ENCODE measurements at regions not wholly inside any gene's neighbourhood (a gene's known extent, or its start where the extent isn't known, plus 50 kb on each side); places are given as distances from the start of the nearest gene placed in this dataset.

DNA sequence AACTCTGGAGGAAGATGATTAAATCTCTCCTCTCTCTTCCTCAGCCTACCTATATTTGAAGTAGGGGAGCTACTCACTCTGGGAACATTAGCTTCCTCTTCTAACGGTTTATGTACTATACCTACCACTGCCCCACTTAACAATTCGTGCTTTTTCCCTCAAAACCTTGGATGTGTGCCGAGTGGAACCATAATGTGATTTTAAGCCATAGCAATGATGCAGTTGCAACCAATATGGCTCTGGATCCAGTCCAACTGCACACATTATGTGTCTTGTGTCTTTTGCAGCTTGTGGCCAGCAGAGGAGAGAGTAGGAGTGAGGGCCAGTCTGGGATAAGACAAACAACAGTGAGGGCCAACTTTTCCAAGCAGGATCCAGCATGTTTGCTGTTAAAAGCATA, 170.7 kb downstream of the GATA3 start:
- Mint-ChIP-seq H3K4me1 (ENCODE audit: low read depth) (no peaks in the 10 kb centered on the region), H3K27ac (no peak overlapping the region), H3K9me3 (ENCODE audit: low read depth) (no peaks in the 10 kb centered on the region), H3K4me3 (ENCODE audit: low read depth) (no peak overlapping the region), H3K27me3 (peaks cover 71% of the 10 kb centered on the region), H3K36me3 (ENCODE audit: insufficient read depth) (no peaks in the 10 kb centered on the region)
- DNase-seq (ENCODE audit: low spot score, unreplicated experiment) = no peak
- TF ChIP-seq, protein P1, sequence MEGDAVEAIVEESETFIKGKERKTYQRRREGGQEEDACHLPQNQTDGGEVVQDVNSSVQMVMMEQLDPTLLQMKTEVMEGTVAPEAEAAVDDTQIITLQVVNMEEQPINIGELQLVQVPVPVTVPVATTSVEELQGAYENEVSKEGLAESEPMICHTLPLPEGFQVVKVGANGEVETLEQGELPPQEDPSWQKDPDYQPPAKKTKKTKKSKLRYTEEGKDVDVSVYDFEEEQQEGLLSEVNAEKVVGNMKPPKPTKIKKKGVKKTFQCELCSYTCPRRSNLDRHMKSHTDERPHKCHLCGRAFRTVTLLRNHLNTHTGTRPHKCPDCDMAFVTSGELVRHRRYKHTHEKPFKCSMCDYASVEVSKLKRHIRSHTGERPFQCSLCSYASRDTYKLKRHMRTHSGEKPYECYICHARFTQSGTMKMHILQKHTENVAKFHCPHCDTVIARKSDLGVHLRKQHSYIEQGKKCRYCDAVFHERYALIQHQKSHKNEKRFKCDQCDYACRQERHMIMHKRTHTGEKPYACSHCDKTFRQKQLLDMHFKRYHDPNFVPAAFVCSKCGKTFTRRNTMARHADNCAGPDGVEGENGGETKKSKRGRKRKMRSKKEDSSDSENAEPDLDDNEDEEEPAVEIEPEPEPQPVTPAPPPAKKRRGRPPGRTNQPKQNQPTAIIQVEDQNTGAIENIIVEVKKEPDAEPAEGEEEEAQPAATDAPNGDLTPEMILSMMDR (IDR thresholded peaks at IDR 0.05; ENCODE audit: unreplicated experiment) = no peak

DNA sequence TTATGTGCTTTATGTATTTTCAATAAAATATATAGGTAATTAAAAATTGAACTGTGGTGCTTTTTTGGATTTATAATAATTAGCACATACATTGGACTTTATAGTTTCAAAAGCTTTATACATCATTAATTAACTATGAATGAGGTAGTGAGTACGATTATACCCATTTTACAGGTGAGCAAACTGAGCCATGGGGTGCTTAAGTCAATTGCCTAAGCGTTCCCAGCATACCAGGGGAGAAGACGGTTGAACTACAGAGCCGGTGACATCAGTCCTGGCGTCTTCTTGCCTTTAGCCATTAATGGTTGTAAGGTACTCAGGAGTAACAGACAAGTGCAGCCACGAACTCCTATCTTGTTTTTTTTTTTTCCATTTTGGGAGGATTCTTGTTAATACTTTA, 172.8 kb downstream of the GATA3 start:
- no peak overlapping the region for H3K27ac Mint-ChIP-seq
- H3K36me3 Mint-ChIP-seq (ENCODE audit: insufficient read depth) = no peaks in the 10 kb centered on the region
- H3K27me3 Mint-ChIP-seq = peaks cover 75% of the 10 kb centered on the region
- TF ChIP-seq, protein P1 (IDR thresholded peaks at IDR 0.05; ENCODE audit: unreplicated experiment) = no peak
- H3K4me1 Mint-ChIP-seq (ENCODE audit: low read depth) = no peaks in the 10 kb centered on the region
- no peak overlapping the region for H3K4me3 Mint-ChIP-seq (ENCODE audit: low read depth)
- H3K9me3 Mint-ChIP-seq (ENCODE audit: low read depth) = no peaks in the 10 kb centered on the region
- DNase-seq (ENCODE audit: low spot score, unreplicated experiment) = no peak

DNA sequence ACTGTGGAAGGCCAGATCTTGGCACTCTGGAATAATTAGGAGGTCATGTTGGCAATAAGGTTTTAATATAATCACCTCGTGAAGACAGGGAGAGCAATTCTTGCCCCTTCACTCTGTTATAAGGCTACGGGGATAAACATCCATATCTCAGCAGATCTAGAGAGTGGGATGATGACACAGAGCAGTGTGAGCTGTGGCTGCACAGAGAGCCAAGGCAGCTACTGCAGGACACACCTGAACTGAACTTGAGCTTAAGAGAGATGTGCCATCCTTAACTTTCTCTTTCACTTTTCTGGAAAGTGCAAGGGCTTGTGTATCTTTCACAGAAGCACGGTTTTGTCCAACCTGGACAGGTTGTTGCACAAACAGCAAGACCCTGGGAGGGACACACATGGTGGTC, 174.7 kb downstream of the GATA3 start:
- H3K27me3 Mint-ChIP-seq = peaks cover 69% of the 10 kb centered on the region
- H3K4me3 Mint-ChIP-seq (ENCODE audit: low read depth) = no peak overlapping the region

DNA sequence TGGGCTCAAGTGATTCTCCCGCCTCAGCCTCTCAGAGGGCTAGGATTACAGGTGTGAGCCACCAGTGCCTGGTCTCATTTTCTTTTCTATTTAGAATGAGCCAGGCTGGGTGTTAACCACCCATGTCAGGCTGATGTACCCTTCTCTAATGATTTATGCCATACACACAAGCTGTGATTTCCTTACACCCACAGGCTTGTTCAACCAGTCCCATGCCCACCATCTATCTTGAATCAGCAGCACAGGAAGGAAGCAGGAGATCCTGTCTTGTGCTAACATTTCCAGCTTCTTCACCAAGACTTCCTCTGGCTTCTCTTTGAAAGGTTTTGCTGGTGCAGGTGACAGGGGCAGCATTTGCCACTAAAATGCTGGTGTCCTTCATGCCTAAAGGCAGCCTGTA, 176.4 kb downstream of the GATA3 start:
- TF ChIP-seq, protein P1 (IDR thresholded peaks at IDR 0.05; ENCODE audit: unreplicated experiment) = no peak
- Mint-ChIP-seq H3K4me3 (ENCODE audit: low read depth) (no peak overlapping the region), H3K27me3 (peaks cover 62% of the 10 kb centered on the region), H3K4me1 (ENCODE audit: low read depth) (no peaks in the 10 kb centered on the region), H3K36me3 (ENCODE audit: insufficient read depth) (no peaks in the 10 kb centered on the region), H3K9me3 (ENCODE audit: low read depth) (no peaks in the 10 kb centered on the region), H3K27ac (no peak overlapping the region)
- DNase-seq (ENCODE audit: low spot score, unreplicated experiment) = no peak

More for the DNA sequence above, 174.7 kb downstream of the GATA3 start:
- Mint-ChIP-seq H3K9me3 (ENCODE audit: low read depth) (no peaks in the 10 kb centered on the region), H3K4me1 (ENCODE audit: low read depth) (no peaks in the 10 kb centered on the region), H3K36me3 (ENCODE audit: insufficient read depth) (no peaks in the 10 kb centered on the region), H3K27ac (no peak overlapping the region)
- TF ChIP-seq, protein P1 (IDR thresholded peaks at IDR 0.05; ENCODE audit: unreplicated experiment) = no peak
- no peak for DNase-seq (ENCODE audit: low spot score, unreplicated experiment)

DNA sequence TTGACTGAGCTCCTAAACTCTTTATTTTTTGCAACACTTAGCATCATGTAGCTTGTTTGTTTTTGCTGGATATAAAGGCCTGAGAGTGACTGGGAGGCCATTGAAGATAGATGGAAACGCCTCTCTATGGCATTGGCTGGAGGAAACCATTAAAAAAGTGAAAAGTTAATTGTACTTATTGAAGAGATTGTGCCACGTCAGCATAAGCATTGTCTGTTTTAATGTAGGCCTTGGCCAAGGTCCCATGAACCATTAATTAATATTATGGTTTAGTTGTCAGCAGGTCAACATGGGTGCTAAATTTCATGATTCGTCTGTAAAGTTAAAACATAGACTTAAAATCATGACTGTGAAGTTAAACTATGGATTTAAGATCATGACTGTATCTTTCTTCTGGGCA, 178.6 kb downstream of the GATA3 start:
- H3K36me3 Mint-ChIP-seq (ENCODE audit: insufficient read depth) = no peaks in the 10 kb centered on the region
- H3K27ac Mint-ChIP-seq = no peak overlapping the region
- H3K4me1 Mint-ChIP-seq (ENCODE audit: low read depth) = no peaks in the 10 kb centered on the region
- no peak overlapping the region for H3K4me3 Mint-ChIP-seq (ENCODE audit: low read depth)
- TF ChIP-seq, protein P1 (IDR thresholded peaks at IDR 0.05; ENCODE audit: unreplicated experiment) = no peak
- no peaks in the 10 kb centered on the region for H3K9me3 Mint-ChIP-seq (ENCODE audit: low read depth)
- H3K27me3 Mint-ChIP-seq = peaks cover 66% of the 10 kb centered on the region
- DNase-seq (ENCODE audit: low spot score, unreplicated experiment) = no peak

Data from progenitor cell of endocrine pancreas (in vitro differentiated cells).